ENCODE measurements at regions not wholly inside any gene's neighbourhood (a gene's known extent, or its start where the extent isn't known, plus 50 kb on each side); places are given as distances from the start of the nearest gene placed in this dataset.

DNA sequence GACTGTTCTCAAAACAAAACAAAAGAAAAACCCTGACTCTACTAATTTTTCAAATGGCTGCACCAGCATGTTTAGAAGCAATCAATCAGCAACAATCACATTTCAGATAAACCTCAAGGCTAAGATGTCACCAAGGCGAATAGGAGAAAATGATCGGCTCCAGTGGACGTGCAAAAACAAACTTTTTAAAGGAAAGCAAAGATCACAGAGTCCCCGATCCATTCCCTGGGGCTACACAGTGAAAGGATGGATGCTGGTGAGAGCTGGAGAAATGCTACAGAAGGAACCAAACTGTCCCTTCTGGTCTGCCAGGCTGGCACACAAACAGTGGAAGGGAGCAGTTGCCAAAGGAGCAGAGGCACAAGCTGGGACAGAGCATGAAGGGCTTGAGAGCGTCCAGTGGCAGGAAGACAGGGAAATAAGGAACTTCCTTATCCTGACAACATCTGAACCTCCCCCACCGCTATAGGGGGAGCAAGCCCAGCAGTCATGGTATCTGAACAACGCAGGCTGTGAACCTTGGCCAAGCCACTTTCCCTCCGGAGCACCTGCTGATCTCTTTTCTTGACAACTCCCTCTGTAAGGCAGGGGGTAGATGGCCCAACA is 73.7 kb upstream of the HIVEP1 start (continued):
- TF ChIP-seq, protein P1, sequence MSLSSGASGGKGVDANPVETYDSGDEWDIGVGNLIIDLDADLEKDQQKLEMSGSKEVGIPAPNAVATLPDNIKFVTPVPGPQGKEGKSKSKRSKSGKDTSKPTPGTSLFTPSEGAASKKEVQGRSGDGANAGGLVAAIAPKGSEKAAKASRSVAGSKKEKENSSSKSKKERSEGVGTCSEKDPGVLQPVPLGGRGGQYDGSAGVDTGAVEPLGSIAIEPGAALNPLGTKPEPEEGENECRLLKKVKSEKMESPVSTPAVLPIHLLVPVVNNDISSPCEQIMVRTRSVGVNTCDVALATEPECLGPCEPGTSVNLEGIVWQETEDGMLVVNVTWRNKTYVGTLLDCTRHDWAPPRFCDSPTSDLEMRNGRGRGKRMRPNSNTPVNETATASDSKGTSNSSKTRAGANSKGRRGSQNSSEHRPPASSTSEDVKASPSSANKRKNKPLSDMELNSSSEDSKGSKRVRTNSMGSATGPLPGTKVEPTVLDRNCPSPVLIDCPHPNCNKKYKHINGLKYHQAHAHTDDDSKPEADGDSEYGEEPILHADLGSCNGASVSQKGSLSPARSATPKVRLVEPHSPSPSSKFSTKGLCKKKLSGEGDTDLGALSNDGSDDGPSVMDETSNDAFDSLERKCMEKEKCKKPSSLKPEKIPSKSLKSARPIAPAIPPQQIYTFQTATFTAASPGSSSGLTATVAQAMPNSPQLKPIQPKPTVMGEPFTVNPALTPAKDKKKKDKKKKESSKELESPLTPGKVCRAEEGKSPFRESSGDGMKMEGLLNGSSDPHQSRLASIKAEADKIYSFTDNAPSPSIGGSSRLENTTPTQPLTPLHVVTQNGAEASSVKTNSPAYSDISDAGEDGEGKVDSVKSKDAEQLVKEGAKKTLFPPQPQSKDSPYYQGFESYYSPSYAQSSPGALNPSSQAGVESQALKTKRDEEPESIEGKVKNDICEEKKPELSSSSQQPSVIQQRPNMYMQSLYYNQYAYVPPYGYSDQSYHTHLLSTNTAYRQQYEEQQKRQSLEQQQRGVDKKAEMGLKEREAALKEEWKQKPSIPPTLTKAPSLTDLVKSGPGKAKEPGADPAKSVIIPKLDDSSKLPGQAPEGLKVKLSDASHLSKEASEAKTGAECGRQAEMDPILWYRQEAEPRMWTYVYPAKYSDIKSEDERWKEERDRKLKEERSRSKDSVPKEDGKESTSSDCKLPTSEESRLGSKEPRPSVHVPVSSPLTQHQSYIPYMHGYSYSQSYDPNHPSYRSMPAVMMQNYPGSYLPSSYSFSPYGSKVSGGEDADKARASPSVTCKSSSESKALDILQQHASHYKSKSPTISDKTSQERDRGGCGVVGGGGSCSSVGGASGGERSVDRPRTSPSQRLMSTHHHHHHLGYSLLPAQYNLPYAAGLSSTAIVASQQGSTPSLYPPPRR (CRISPR knock-in tag; IDR thresholded peaks at IDR 0.05; ENCODE audit: borderline replicate concordance) = peak; percentile 82
- no peak for TF ChIP-seq RFX5 (IDR thresholded peaks at IDR 0.05; ENCODE audit: low read depth, low read length)
- TF ChIP-seq GTF2A2 (tag; IDR thresholded peaks at IDR 0.05) = no peak
- TF ChIP-seq, protein P2, sequence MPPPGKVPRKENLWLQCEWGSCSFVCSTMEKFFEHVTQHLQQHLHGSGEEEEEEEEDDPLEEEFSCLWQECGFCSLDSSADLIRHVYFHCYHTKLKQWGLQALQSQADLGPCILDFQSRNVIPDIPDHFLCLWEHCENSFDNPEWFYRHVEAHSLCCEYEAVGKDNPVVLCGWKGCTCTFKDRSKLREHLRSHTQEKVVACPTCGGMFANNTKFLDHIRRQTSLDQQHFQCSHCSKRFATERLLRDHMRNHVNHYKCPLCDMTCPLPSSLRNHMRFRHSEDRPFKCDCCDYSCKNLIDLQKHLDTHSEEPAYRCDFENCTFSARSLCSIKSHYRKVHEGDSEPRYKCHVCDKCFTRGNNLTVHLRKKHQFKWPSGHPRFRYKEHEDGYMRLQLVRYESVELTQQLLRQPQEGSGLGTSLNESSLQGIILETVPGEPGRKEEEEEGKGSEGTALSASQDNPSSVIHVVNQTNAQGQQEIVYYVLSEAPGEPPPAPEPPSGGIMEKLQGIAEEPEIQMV (tag; conservative IDR thresholded peaks at IDR 0.05; ENCODE audit: low read depth) = 0 out of 2 replicates have a peak, but pooled peaks have one; percentile 46
- peak; percentile 82 to 96; a peak in 3 of 4 replicates for TF ChIP-seq HDAC1 (IDR thresholded peaks at IDR 0.05)
- TF ChIP-seq ZNF696 (CRISPR knock-in tag; conservative IDR thresholded peaks at IDR 0.05) = no peak
- TF ChIP-seq, protein P3, sequence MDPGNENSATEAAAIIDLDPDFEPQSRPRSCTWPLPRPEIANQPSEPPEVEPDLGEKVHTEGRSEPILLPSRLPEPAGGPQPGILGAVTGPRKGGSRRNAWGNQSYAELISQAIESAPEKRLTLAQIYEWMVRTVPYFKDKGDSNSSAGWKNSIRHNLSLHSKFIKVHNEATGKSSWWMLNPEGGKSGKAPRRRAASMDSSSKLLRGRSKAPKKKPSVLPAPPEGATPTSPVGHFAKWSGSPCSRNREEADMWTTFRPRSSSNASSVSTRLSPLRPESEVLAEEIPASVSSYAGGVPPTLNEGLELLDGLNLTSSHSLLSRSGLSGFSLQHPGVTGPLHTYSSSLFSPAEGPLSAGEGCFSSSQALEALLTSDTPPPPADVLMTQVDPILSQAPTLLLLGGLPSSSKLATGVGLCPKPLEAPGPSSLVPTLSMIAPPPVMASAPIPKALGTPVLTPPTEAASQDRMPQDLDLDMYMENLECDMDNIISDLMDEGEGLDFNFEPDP (CRISPR knock-in tag; IDR thresholded peaks at IDR 0.05) = no peak
- TF ChIP-seq, protein P4, sequence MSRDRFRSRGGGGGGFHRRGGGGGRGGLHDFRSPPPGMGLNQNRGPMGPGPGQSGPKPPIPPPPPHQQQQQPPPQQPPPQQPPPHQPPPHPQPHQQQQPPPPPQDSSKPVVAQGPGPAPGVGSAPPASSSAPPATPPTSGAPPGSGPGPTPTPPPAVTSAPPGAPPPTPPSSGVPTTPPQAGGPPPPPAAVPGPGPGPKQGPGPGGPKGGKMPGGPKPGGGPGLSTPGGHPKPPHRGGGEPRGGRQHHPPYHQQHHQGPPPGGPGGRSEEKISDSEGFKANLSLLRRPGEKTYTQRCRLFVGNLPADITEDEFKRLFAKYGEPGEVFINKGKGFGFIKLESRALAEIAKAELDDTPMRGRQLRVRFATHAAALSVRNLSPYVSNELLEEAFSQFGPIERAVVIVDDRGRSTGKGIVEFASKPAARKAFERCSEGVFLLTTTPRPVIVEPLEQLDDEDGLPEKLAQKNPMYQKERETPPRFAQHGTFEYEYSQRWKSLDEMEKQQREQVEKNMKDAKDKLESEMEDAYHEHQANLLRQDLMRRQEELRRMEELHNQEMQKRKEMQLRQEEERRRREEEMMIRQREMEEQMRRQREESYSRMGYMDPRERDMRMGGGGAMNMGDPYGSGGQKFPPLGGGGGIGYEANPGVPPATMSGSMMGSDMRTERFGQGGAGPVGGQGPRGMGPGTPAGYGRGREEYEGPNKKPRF (IDR thresholded peaks at IDR 0.05; ENCODE audit: low read depth, low read length) = no peak
- no peak for TF ChIP-seq SMC3 (conservative IDR thresholded peaks at IDR 0.05; ENCODE audit: insufficient read depth, low read depth, low read length)
- TF ChIP-seq, protein P5, sequence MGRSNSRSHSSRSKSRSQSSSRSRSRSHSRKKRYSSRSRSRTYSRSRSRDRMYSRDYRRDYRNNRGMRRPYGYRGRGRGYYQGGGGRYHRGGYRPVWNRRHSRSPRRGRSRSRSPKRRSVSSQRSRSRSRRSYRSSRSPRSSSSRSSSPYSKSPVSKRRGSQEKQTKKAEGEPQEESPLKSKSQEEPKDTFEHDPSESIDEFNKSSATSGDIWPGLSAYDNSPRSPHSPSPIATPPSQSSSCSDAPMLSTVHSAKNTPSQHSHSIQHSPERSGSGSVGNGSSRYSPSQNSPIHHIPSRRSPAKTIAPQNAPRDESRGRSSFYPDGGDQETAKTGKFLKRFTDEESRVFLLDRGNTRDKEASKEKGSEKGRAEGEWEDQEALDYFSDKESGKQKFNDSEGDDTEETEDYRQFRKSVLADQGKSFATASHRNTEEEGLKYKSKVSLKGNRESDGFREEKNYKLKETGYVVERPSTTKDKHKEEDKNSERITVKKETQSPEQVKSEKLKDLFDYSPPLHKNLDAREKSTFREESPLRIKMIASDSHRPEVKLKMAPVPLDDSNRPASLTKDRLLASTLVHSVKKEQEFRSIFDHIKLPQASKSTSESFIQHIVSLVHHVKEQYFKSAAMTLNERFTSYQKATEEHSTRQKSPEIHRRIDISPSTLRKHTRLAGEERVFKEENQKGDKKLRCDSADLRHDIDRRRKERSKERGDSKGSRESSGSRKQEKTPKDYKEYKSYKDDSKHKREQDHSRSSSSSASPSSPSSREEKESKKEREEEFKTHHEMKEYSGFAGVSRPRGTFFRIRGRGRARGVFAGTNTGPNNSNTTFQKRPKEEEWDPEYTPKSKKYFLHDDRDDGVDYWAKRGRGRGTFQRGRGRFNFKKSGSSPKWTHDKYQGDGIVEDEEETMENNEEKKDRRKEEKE (IDR thresholded peaks at IDR 0.05; ENCODE audit: borderline replicate concordance in 1 of 2, control insufficient read depth in 1 of 2, low read depth in 2 of 2, low read length in 1 of 2) = 0 out of 4 replicates have a peak, but pooled peaks of 1 of the 2 experiments have one; percentile 82
- TF ChIP-seq NR2C1 (IDR thresholded peaks at IDR 0.05) = peak; percentile 52; the same call in 1 of the 2 replicates
- peak; percentile 83 for TF ChIP-seq NR2C1 (tag; IDR thresholded peaks at IDR 0.05)
- TF ChIP-seq ZNF75A (CRISPR knock-in tag; IDR thresholded peaks at IDR 0.05) = 0 out of 2 replicates have a peak, but pooled peaks have one; percentile 46

Measured in K562 (cell line).